ENCODE measurements at regions not wholly inside any gene's neighbourhood (a gene's known extent, or its start where the extent isn't known, plus 50 kb on each side); places are given as distances from the start of the nearest gene placed in this dataset.
"Not testable (repeated sequence)": the region's sequence is repeated elsewhere in the genome, so short reads cannot be mapped to it uniquely, and the experiment has no call there.

- ATAC-seq = not testable (repeated sequence)
Observed at GRCh38 chr3:28156599-28156998, 84.8 kb upstream of the CMC1 start.

DNA sequence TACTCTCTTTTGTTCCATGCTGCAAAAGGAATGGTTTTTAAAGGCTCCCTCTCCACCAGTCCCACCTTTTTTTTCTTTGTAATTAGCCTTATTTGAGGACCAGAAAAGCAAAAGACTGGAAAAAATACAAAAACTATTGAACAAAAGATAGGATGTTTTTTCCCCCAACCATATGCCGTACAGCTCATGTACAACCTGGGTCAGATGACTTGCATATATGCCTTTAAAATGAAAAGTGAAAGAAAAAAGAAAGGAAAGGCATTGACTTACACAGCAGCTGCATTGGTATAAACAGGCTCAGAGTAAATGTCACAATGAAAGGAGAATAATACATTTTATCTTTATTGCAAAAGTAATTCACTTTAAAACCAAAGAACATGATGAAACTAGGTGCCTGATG lies 69.5 kb upstream of the CMC1 start:
- no peak for ATAC-seq

- no peak for ATAC-seq
Observed at GRCh38 chr3:28172748-28173147, 68.7 kb upstream of the CMC1 start.

- ATAC-seq = no peak
Observed at GRCh38 chr3:28173836-28174235, 67.6 kb upstream of the CMC1 start.

DNA sequence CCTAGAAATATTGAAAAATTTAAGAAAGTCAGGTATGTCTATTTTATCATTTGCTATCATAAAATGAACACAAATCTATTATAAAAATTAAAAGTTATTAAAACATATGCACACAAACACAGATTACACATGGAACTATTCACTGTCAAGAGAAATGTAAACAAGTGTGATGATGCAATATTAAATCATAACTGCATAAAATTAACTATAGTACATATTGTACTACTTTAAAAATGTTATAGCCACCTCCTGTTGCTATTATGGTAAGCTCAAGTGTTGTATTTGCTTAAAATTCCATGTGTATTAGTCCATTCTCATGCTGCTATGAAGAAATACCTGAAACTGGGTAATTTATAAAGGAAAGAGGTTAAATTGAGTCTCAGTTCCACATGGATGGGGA lies 54.7 kb upstream of the CMC1 start:
- ATAC-seq = no peak

DNA sequence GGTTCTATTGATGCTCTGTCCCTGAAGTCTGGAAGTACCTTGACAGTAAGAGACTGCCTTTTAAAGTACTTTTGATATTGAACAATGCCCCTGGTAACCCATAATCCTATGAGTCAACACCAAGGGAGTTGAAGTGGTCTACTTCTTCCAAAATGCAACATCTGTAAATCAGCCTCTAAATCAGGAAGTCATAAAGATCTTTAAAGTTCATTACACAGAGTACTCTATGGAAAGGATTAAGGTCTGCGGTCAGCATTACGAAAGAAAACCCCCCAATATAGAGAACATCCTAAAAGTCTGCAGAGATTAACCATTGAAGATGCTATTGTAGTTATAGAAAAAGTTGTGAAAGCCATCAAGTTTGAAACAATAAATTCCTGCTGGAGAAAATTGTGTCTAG lies 52.7 kb upstream of the CMC1 start:
- ATAC-seq = no peak

DNA sequence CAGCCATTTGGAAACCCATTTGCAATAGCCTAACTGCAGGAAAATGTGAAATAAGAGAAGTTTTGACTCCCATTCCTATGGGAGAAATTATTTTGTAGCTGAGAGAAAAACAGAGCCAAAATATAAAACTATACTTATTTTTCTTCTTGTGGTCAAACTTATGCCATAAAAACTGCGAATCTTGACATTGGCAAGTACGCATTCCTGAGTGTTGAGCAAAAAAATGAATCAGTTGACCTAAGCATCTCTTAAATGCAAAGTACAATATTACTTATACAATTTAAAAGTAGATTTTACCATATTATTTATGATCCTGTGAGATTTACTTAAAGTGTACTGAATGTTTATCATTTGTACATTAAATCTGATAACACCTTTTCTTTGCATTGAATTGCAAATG lies 50.1 kb upstream of the CMC1 start:
- ATAC-seq = no peak
